ENCODE measurements at regions not wholly inside any gene's neighbourhood (a gene's known extent, or its start where the extent isn't known, plus 50 kb on each side); places are given as distances from the start of the nearest gene placed in this dataset.

DNA sequence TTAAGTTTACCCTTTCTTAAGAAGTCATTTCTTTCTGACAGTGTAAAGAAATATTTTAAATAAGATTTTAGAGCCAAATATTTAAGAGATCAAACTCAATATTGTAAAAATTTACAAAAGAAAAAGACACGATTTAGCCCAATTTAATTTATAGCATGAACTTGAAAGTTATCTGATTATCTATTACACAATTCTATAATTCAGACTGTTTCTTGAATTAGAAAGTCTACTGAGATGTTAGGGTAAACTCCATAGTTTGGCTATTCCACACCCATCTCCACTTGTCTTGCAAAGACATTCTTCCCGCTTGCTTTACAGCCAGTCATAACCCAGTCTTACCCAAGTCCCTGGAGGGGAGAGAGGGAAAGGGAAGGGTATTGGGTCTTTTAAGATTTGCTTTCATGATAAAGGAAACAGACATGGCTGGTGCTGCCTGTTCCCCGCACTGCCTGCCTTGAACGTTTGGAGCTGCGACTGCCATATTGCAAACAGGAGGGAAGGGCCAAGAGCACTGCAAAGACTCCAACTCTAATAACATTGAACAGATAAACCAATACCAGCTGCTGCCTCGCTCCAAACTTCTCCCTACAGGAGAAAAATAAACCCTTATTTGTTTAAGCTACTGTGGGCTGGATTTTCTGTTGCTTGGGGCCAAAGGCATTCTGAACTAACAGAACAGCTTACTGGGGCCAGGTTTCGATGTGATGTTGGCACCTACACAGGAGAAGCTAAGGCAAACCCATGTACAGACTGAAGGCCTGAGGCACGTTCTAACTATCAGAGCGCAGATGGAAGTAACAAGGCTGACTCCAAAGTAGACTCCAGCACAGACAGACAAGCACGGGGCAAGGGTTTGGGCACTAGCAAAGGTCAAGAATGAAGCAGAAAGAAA is 552.3 kb upstream of the JARID2 start:
- no peak for DNase-seq (ENCODE audit: low spot score)

DNA sequence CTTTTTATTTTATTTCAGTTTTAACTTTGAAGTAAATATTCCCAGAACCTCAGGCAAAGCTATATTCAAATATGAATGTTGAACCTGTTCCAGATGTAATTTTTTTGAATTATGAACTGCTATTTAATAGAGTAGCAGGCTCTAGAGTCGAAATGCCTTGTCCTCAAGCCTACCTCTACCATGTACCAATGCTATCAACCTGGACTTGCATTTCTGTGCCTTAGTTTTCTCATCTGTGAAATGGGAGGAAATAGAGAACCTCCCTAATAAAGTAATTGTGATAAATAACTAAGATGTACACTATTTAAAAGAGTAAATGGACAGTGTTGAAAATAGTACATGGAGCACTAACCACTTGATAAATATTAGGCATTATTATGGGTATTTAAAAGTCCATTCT is 551.6 kb upstream of the JARID2 start:
- DNase-seq (ENCODE audit: low spot score): no peak

DNA sequence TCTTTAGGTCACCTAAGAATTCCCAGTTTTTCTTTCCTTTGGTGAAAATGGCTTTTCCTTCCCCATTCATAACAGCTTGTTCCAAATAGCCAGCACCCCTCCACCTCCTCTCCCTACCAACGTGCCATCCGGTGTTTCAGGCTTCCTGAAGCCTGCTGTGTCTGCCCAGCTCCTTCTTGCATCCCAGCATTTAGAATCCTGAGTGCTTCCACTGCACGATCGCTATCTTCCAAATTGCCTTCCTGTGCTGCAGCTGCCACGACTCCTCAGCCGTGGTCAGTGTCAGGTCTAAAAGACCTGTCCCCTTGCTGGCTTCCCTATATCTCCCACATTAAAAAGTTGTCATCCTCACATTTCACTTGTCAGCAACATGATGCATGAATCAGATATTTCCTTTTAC is 550.3 kb upstream of the JARID2 start:
- DNase-seq (ENCODE audit: low spot score): no peak

DNA sequence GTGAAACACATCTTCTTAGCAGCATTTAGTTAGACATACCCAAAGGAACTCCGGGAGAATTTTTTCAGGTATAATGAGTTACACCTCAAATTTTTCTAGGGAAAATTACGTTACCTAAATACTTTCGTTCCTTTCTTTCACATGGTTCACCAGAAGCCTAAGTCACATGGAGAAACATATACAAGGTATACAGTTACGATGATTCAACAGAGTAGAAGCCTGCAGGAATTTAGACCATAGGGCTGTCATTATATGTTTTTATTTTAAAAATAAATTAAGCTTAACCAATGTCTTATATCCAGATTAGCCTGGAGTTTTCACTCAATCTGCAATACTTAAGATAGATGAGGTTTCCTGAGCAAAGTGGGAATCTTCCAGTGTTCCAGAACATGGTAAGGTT is 549.5 kb upstream of the JARID2 start:
- DNase-seq (ENCODE audit: low spot score): no peak

DNA sequence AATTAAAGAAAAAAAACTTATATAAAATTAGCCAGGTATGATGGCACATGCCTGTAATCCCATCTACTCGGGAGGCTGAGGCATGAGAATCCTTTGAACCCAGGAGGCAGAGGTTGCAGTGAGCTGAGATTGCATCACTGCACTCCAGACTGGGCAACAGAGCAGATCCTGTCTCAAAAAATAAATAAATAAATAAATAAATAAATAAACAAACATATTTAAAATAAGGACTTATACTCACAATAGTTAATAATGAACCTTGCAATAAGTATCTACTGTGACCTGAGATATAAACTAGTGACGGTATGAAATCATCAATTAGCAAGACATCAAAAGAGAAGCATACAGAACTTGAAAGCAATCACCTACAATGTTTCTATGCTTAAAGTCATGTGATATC is 548.4 kb upstream of the JARID2 start:
- DNase-seq (ENCODE audit: low spot score): no peak

DNA sequence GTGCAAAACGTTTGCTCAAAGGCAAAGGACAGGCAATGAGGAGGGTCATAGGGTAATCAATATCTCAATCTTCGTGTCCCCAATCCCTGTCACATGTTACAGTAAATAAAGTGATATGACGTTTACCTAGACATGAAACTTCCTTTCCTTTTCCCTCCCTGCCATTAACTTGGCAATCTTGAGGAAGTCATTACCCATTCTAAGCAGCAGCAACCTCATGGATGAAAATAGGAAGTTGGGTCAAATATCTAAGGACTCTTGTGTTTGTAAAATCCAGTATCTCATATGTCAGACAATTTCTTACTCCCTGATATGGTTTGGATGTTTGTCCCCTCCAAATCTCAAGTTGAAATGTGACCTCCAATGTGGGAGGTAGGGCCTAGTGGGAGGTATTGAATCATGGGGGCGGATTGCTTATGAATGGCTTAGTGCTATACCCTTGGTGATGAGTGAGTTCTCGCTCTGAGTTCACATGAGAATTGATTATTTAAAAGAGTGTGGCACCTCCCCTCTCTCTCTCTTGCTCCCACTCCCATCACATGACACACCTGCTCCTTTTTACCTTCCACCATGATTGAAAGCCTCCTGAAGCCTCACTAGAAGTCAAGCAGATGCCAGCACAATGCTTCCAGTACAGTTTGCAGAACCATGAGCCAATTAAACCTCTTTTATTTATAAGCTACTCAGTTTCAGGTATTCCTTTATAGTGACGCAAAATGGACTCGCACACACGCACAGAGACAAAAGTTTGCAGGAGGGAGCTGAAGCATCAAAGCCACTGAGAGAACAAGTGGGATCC is 545.9 kb upstream of the JARID2 start:
- DNase-seq (ENCODE audit: low spot score): no peak

DNA sequence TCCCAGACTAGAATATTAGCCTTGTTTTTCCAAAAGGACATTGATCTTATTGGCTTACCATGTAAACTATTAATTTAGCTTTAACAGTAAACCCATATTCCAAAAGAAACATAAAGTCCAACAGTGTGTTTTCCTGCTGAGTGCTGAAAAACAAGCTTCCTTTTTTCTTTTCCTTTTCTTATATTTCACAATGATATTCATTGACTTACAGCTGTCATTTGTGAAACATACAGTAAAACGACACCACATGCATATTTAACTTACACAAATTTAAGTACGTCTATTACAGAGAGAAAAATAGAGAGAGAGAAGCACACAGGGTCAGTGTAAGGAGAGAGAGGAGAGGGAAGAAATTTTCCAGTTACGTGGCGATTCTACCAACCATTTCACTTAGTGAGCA is 543.9 kb upstream of the JARID2 start:
- DNase-seq (ENCODE audit: low spot score): no peak

DNA sequence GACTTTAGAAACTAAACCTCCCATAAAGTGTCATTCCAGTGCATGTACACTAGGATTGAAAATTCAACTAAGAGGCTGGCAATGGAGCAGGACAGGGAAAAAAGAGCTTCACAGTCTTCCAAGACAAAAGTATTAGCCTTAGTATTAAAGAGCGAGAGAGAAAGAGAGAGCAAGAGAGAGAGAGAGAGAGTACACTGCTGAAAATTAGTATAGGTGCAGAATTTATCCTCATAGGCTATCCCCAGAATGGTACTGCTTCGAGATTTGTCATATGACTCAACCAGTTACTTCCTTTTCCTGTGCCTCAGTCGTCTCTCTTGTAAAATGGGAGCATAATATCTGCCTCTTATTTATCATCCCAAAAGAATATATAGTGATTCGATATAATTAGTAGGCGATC is 543.2 kb upstream of the JARID2 start:
- no peak for DNase-seq (ENCODE audit: low spot score)

DNA sequence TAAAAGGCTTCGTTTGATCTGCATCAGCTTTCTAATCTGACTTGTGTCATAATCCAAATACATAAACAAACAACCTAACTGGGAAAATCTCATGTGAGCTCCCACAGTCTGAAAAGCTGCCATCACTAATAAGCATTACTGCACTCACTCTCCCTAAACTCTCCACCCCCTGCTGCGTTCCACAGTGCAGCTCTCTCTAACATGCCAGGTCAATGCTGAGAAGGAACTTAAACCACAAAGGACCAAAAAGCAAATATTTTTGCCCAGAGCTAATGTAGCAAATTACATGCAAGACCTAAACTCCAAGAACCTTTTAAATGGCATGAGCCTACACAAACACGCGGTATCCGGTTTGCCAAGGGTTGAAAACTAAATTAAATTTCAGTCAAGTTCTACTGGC is 542.3 kb upstream of the JARID2 start:
- no peak for DNase-seq (ENCODE audit: low spot score)

DNA sequence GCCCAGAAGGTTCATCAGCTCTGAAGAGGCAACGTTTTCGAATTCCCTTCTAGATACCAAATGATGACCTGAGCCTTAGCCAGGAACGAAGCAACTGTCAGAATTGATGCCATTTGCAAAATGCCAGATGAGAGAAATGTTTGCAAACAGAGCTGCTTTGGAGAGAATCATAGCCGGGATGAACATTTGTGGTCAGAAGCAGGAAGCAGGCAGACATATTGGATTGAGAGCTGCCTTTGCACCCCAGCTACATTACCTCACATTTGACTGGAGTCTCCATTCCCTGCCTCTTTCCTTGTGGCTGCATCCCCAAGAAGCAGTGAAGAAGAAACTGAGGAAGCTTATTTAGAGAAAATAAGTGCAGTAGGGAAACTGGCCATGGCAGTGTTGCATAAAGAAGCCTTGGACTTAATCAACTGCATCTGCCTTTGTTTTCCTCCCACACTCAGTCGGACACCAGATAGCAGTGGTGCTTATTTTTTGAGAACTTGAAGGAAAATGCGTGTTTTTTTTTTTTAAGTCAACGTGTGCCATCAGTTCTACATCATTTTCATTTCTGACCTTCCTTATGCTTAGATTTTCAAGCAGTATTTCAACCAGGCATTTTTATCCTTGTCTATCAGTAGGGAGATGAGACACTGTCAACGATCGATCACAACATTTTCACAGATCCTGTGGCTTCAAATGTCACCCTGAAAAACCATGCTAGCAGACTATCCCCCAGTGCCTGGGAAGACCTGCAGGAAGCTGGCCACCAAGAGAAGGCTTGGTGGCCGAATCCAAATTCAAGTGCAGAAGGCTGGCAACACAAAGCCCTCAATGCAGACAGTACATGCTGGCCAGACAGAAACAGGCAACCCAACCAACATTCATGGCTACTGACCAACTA is 541.2 kb upstream of the JARID2 start:
- DNase-seq (ENCODE audit: low spot score): no peak

DNA sequence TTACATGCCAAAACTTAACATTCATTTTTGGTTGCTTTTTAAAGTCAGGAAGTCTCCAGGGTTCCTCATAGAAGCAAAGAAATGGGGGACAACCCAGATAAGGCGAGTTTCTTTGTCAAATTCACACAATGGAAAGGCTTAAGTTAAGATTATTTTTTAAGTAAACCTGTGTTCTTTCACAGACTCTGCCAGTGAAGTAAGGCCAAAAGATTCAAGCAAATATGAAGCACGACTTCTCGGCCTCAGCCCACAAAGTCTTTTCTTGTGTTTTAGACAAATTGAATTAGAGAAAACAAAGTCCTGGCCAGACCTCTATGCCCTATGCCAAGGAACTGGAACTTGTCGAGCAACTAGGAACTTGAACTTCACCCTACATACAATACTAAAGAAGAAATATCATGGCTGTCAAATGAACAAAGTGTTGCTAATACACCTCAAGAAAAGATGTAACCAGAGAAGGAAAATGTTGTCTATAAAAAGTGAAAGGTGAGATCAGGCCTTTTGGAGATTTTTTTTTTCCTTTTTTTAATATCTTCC is 540.0 kb upstream of the JARID2 start:
- DNase-seq (ENCODE audit: low spot score): no peak

DNA sequence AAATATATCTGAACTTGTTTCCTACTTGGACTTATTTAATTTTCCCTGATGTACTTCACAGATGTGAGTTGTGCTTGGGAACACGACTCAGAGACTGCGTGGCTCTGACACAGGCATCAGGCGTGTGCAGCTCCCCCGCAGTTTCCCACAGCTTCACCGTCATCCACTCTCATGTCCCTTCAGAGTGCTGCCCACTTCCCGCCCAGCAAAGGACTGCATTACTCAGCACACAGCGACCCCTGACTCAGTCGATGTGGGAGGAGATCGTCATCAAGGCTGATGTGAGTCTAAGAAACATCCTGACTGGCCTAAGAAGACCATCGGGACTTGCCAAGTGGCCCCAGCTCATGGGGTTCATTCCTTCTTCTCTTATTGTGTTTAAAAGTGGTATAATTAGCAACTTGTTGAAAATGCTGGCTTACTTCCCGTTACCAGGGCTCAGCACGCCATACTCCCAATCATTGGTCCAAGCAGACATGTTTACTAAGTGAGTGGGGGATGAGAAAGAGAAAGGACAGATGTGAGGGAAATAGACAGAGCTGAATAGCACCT is 539.4 kb upstream of the JARID2 start:
- DNase-seq (ENCODE audit: low spot score): no peak

DNA sequence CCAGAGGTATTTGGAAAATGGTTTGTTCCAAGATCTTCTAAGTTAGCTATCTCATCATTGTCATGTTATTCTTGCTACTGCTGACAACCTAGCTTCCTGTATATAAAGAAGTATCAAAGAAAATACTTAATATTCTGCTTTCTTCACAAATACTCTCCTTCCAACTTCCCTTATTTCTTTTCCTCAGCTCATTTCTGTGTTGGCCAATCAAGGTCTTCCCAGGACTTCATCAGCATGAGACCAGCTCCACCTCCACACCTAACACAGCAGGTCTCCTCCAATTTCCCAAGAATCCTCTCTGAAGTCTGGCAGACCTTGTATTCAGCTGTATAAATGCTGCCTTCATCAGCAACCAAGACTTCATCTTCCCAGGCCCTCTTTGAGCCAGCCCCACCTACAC is 538.6 kb upstream of the JARID2 start:
- no peak for DNase-seq (ENCODE audit: low spot score)

DNA sequence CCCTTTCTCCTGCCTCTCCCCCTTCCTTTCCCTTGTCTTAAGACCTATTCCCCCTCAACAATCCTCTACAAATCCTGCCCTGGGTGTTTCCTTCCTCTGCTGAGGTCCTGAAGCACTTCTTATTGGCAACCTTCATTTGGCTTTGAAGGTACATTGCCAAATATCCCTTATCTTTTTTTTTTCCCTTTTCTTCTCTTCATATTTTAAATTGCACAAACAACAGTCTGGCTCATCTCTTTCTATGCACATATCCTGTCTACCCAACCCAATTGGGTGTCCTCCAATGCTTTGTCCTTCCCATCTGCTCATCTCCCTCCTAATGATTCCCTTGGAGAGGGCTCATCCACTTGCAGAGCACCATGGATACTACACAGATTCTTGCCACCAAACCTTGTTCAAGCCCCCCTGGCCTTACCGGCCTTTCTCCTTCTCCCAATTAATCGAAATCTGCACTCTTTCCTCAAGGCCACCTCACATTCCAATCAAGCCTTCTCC is 537.9 kb upstream of the JARID2 start:
- DNase-seq (ENCODE audit: low spot score): no peak

DNA sequence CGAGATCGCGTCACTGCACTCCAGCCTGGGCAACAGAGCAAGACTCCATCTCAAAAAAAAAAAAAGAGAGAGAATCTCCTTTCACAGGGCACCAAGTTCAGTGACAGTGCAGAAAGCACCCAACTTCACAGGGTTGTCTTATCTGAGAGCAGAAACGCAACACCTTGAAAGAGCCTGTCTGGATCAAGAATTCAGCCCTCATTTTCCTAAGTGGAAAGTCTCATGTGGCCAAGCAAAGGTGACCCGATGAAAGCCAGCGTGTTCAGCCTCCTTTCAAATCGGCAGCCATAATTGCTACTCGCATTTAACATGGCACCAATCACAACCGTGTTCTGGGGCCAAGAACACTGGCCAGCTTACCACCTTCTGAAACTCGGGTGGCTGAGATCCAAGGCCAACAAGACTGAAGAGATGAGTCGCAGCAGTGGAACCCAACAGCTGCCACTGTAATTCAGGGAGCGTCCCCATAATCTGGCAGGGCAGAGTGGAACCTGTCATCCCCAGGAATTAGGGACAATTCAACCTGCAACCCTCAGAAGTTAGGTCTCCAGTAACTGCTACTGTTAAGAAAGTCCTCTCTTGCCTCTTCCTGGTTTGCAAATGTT is 536.7 kb upstream of the JARID2 start:
- peak; percentile 30 for DNase-seq (ENCODE audit: low spot score)

DNA sequence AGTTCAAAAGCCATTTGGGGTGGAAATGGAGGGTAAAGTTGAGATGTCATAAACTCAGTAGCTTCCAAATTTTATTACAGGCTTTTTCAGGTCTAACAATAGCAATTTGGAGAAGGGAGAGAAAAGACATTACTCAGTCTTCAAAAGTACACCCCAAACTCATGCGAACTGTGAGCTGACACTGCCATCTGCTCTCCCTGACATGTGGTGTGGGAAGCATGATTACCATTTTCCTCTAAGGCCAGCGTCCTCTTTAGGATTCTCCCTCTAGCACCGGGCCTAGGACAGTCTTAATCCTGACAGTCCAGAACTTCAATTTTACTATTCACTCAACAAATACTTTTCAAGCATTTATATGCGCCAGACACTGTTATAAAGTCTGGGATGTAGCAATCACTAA is 536.0 kb upstream of the JARID2 start:
- DNase-seq (ENCODE audit: low spot score): no peak

DNA sequence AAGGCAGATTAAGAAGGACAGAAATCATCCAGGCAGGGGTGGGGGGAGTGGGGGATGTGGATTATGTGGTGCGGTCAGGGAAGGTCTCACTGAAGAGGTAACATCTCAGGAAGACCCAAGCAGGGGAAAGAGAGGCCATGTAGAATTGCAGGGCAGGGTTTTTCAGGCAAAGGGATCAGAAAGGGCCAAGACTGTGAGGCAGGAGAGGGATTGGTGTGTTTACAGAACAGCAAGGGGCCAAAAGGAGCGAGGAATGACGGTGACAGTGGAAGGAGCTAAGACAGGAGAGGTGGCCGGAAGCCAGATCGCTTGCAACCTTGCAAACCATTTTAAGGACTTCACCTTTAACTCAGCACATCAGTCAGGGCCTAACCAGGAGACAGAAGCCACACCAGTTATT is 535.4 kb upstream of the JARID2 start:
- no peak for DNase-seq (ENCODE audit: low spot score)

DNA sequence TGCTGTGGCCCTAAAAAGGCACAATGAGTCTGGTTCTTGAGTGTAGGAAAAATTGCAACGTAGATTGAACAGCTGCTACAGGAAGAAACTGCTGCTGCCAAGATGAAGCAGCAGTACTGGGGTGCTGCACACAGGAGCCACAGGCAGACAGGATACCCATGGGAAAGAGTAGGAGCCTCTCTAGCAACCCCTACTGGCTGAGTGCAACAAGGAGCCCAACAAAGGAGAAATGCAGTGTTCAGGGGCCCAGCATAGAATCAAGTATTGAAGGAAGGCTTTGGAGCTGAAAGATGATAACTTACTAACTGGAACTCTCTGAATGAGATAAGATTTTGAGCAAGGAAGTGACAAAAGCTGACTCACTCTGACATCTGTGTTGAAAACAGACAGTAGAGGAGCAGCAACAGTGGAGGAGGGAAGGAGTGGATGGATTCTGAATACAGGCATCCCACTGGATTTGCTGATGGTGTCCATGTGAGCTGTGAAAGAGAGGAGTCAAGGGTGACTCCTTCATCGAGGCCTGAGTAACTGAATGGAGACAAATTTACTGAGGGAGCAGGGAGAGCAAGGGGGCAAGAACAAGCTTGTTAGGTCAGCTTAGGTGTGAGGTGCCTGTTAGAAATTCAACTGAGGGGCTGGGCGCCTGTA is 534.7 kb upstream of the JARID2 start:
- DNase-seq (ENCODE audit: low spot score): peak; percentile 80

DNA sequence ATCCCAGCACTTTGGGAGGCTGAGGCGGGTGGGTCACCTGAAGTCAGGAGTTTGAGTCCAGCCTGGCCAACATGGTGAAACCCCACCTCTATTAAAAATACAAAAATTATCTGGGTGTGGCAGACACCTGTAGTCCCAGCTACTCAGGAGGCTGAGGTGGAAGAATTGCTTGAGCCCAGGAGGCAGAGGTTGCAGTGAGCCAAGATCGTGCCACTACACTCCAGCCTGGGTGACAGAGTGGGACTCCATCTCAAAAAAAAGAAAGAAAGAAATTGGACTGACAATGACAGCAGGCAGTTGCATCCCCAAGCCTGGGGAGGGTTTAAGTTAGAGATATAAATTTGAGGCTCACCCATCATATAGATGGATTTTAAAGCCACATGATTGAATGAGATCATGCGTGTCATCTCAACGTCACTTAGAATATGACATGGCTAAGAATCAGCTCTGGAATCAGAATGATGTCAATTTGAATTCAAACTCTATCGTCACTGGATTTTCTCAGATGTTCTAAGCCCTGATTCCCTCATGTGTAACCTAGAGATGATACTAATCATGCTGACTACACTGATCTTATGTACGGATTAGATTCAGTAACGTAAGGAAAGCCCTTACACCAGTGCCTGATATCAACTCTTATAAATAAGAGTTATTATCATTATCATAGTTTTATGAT is 534.0 kb upstream of the JARID2 start:
- no peak for DNase-seq (ENCODE audit: low spot score)
